ENCODE measurements at regions not wholly inside any gene's neighbourhood (a gene's known extent, or its start where the extent isn't known, plus 50 kb on each side); places are given as distances from the start of the nearest gene placed in this dataset.

GRCh38 chr12:88935856-88936255 lies 355.6 kb upstream of the KITLG start:
- TF ChIP-seq POLR2AphosphoS5 (IDR thresholded peaks at IDR 0.05) (no peak), CTCF (IDR thresholded peaks at IDR 0.05; ENCODE audit: poor library complexity, severe bottlenecking) (no peak), EP300 (conservative IDR thresholded peaks at IDR 0.05; ENCODE audit: poor library complexity, severe bottlenecking) (no peak), EZH2 (IDR thresholded peaks at IDR 0.05; ENCODE audit: borderline replicate concordance, insufficient read depth, low read length, poor library complexity, severe bottlenecking) (no peak)
